ENCODE measurements at regions not wholly inside any gene's neighbourhood (a gene's known extent, or its start where the extent isn't known, plus 50 kb on each side); places are given as distances from the start of the nearest gene placed in this dataset.
"Not testable (repeated sequence)": the region's sequence is repeated elsewhere in the genome, so short reads cannot be mapped to it uniquely, and the experiment has no call there.

GRCh38 chr15:66634540-66634939, 67.5 kb upstream of the SMAD6 start:
- no peak for DNase-seq (ENCODE audit: low read depth, low spot score)
- Histone ChIP-seq H3K4me3 (ENCODE audit: low read depth, low read length) (no peak overlapping the region), H3K9me3 (ENCODE audit: control insufficient read depth, insufficient read depth, low read length) (no peaks in the 10 kb centered on the region), H3K27ac (ENCODE audit: low read depth, low read length) (no peak overlapping the region), H3K27me3 (ENCODE audit: control insufficient read depth, insufficient read depth, low read length) (no peaks in the 10 kb centered on the region)
- CTCF ChIA-PET, result interaction anchor here (1.5 kb wide), 1 partner anchor 16 kb away, joined by 6 read pairs; no protein-coding TSS in a partner anchor
- POLR2A ChIA-PET, result no interaction called here
- no peak for TF ChIP-seq CTCF (IDR thresholded peaks at IDR 0.05; ENCODE audit: low read depth, low read length)

GRCh38 chr15:66635006-66635405, 67.0 kb upstream of the SMAD6 start:
- ChIA-PET POLR2A (no interaction called here), CTCF (interaction anchor here (0.8 to 1.5 kb wide), 2 partner anchors 16 to 63 kb away, joined by 3 to 6 read pairs; no protein-coding TSS in a partner anchor)
- no peaks in the 10 kb centered on the region for H3K9me3 ChIP-seq (ENCODE audit: control insufficient read depth, insufficient read depth, low read length)
- H3K27me3 ChIP-seq (ENCODE audit: control insufficient read depth, insufficient read depth, low read length), result no peaks in the 10 kb centered on the region
- no peak for TF ChIP-seq CTCF (IDR thresholded peaks at IDR 0.05; ENCODE audit: low read depth, low read length)
- DNase-seq (ENCODE audit: low read depth, low spot score), result no peak
- H3K27ac ChIP-seq (ENCODE audit: low read depth, low read length), result no peak overlapping the region
- no peak overlapping the region for H3K4me3 ChIP-seq (ENCODE audit: low read depth, low read length)

GRCh38 chr15:66635817-66636216, 66.2 kb upstream of the SMAD6 start:
- POLR2A ChIA-PET, result no interaction called here
- CTCF ChIA-PET, result no interaction called here
- TF ChIP-seq CTCF (IDR thresholded peaks at IDR 0.05; ENCODE audit: low read depth, low read length), result no peak
- H3K4me3 ChIP-seq (ENCODE audit: low read depth, low read length), result no peak overlapping the region
- no peak overlapping the region for H3K27ac ChIP-seq (ENCODE audit: low read depth, low read length)
- no peaks in the 10 kb centered on the region for H3K27me3 ChIP-seq (ENCODE audit: control insufficient read depth, insufficient read depth, low read length)
- H3K9me3 ChIP-seq (ENCODE audit: control insufficient read depth, insufficient read depth, low read length), result no peaks in the 10 kb centered on the region
- DNase-seq (ENCODE audit: low read depth, low spot score), result no peak

- H3K27me3 ChIP-seq (ENCODE audit: control insufficient read depth, insufficient read depth, low read length); H3K27ac ChIP-seq (ENCODE audit: low read depth, low read length); CTCF ChIA-PET; H3K9me3 ChIP-seq (ENCODE audit: control insufficient read depth, insufficient read depth, low read length); DNase-seq (ENCODE audit: low read depth, low spot score); H3K4me3 ChIP-seq (ENCODE audit: low read depth, low read length); POLR2A ChIA-PET: not testable (repeated sequence)
Observed at GRCh38 chr15:66637044-66637443, 65.0 kb upstream of the SMAD6 start.

- H3K27me3 ChIP-seq (ENCODE audit: control insufficient read depth, insufficient read depth, low read length), result no peaks in the 10 kb centered on the region
- H3K27ac ChIP-seq (ENCODE audit: low read depth, low read length), result no peak overlapping the region
- no peaks in the 10 kb centered on the region for H3K9me3 ChIP-seq (ENCODE audit: control insufficient read depth, insufficient read depth, low read length)
- no peak for TF ChIP-seq CTCF (IDR thresholded peaks at IDR 0.05; ENCODE audit: low read depth, low read length)
- POLR2A ChIA-PET, result no interaction called here
- H3K4me3 ChIP-seq (ENCODE audit: low read depth, low read length), result no peak overlapping the region
- CTCF ChIA-PET, result no interaction called here
- no peak for DNase-seq (ENCODE audit: low read depth, low spot score)
Observed at GRCh38 chr15:66638377-66638776, 63.7 kb upstream of the SMAD6 start.
